Calu3 (cell line): ENCODE measurements at regions not wholly inside any gene's neighbourhood (a gene's known extent, or its start where the extent isn't known, plus 50 kb on each side); places are given as distances from the start of the nearest gene placed in this dataset.

Experiments
- BruUV-seq: library from RNA; stranded (reverse); fragments of 400-500 nt; replicated peaks from 2 replicates; lab custom pipeline; 2021; lab: Mats Ljungman, UMichigan
- CTCF ChIA-PET: fragments of 300-600 bp; sonication (Branson Sonifier 250); formaldehyde crosslinking; loops from one replicate; lab custom pipeline; 2022; ENCODE audit warnings: antibody characterized with exemption; lab: Charles Lee
- DNase-seq: peaks from one replicate; pipeline ENCODE4 v3.0.0; 2022
- H3K27ac Mint-ChIP-seq: one replicate; pipeline ENCODE4 v1.8.0; 2022; ENCODE audit warnings: mixed read lengths; ENCODE audit not compliant: unreplicated experiment
- H3K27me3 Mint-ChIP-seq: one replicate; pipeline ENCODE4 v1.8.0; 2022; ENCODE audit warnings: mixed read lengths; ENCODE audit not compliant: unreplicated experiment
- H3K36me3 Mint-ChIP-seq: one replicate; pipeline ENCODE4 v1.8.0; 2022; ENCODE audit warnings: mild to moderate bottlenecking, moderate library complexity, mixed read lengths; ENCODE audit not compliant: insufficient read depth, unreplicated experiment
- H3K4me1 Mint-ChIP-seq: one replicate; pipeline ENCODE4 v1.8.0; 2022; ENCODE audit warnings: mild to moderate bottlenecking, low read depth, mixed read lengths; ENCODE audit not compliant: unreplicated experiment
- H3K4me3 Mint-ChIP-seq: one replicate; pipeline ENCODE4 v1.8.0; 2022; ENCODE audit warnings: mild to moderate bottlenecking, low read depth, moderate library complexity, mixed read lengths; ENCODE audit not compliant: unreplicated experiment
- H3K9me3 Mint-ChIP-seq: one replicate; pipeline ENCODE4 v1.8.0; 2022; ENCODE audit warnings: low read depth, mixed read lengths; ENCODE audit not compliant: unreplicated experiment
- CTCF ChIP-seq: fragments of 200-600 bp; IDR thresholded peaks from one replicate; pipeline ENCODE4 v1.8.0; 2022; ENCODE audit warnings: antibody characterized with exemption; ENCODE audit not compliant: unreplicated experiment
- intact Hi-C: fragments of 100-400 bp; cut with micrococcal nuclease; formaldehyde crosslinking; loops from one replicate; pipeline ENCODE4 v1.10.0; 2022; ENCODE audit not compliant: unreplicated experiment

- peaks cover 5% of the 10 kb centered on the region for H3K9me3 Mint-ChIP-seq
- intact Hi-C loops = no loop called here
- no peak overlapping the region for H3K4me3 Mint-ChIP-seq
- no peak for TF ChIP-seq CTCF
- no peak overlapping the region for H3K27ac Mint-ChIP-seq
- no TSS peak for BruUV-seq
- CTCF ChIA-PET = no interaction called here
- no peak for DNase-seq
- no peaks in the 10 kb centered on the region for H3K4me1 Mint-ChIP-seq
- no peaks in the 10 kb centered on the region for H3K36me3 Mint-ChIP-seq
- no peaks in the 10 kb centered on the region for H3K27me3 Mint-ChIP-seq
Measured at GRCh38 chr11:97290464-97291041, 900.7 kb downstream of the JRKL start.

- DNase-seq = no peak
- no peak overlapping the region for H3K4me3 Mint-ChIP-seq
- no peak overlapping the region for H3K27ac Mint-ChIP-seq
- intact Hi-C loops = no loop called here
- TF ChIP-seq CTCF = no peak
- H3K36me3 Mint-ChIP-seq = no peaks in the 10 kb centered on the region
- H3K4me1 Mint-ChIP-seq = no peaks in the 10 kb centered on the region
- no TSS peak for BruUV-seq
- peaks cover 4% of the 10 kb centered on the region for H3K9me3 Mint-ChIP-seq
- no peaks in the 10 kb centered on the region for H3K27me3 Mint-ChIP-seq
- CTCF ChIA-PET = no interaction called here
Measured at GRCh38 chr11:97296301-97296700, 906.5 kb downstream of the JRKL start.

- Mint-ChIP-seq H3K27ac (no peak overlapping the region), H3K4me3 (no peak overlapping the region), H3K4me1 (no peaks in the 10 kb centered on the region), H3K9me3 (peaks cover 13% of the 10 kb centered on the region), H3K36me3 (no peaks in the 10 kb centered on the region), H3K27me3 (no peaks in the 10 kb centered on the region)
- intact Hi-C loops = no loop called here
- BruUV-seq = no TSS peak
- no peak for TF ChIP-seq CTCF
- CTCF ChIA-PET = no interaction called here
- DNase-seq = no peak
Measured at GRCh38 chr11:97309291-97309690, 919.5 kb downstream of the JRKL start.

DNA sequence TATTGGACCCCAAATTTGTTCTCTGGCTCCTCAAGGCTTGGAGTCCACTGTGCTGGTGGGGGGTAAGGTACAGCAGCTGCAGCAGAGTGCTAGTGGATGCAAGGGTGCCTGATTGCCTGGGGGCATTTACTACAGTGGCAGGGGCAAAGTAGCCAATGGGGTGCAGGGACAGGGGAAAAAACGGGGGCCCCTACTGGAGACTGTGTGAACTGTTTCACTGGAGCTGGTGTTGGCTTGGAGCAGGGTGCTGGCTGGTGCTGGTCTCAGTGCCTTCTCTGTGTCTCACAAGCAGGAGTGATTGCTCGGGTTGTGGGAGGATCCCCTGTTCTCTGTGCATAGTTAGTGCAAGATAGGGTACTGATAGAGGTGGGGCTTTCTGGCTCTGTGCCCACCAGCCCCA, 935.9 kb downstream of the JRKL start:
- no peaks in the 10 kb centered on the region for H3K27me3 Mint-ChIP-seq
- CTCF ChIA-PET = no interaction called here
- no peak for TF ChIP-seq CTCF
- no TSS peak for BruUV-seq
- H3K4me3 Mint-ChIP-seq = no peak overlapping the region
- DNase-seq = no peak
- H3K36me3 Mint-ChIP-seq = no peaks in the 10 kb centered on the region
- H3K4me1 Mint-ChIP-seq = no peaks in the 10 kb centered on the region
- peaks cover 6% of the 10 kb centered on the region for H3K9me3 Mint-ChIP-seq
- H3K27ac Mint-ChIP-seq = no peak overlapping the region
- intact Hi-C loops = no loop called here
